ENCODE measurements at regions not wholly inside any gene's neighbourhood (a gene's known extent, or its start where the extent isn't known, plus 50 kb on each side); places are given as distances from the start of the nearest gene placed in this dataset.

GRCh38 chr12:114967151-114967550 lies 283.2 kb upstream of the TBX3 start:
- TF ChIP-seq, protein P1, sequence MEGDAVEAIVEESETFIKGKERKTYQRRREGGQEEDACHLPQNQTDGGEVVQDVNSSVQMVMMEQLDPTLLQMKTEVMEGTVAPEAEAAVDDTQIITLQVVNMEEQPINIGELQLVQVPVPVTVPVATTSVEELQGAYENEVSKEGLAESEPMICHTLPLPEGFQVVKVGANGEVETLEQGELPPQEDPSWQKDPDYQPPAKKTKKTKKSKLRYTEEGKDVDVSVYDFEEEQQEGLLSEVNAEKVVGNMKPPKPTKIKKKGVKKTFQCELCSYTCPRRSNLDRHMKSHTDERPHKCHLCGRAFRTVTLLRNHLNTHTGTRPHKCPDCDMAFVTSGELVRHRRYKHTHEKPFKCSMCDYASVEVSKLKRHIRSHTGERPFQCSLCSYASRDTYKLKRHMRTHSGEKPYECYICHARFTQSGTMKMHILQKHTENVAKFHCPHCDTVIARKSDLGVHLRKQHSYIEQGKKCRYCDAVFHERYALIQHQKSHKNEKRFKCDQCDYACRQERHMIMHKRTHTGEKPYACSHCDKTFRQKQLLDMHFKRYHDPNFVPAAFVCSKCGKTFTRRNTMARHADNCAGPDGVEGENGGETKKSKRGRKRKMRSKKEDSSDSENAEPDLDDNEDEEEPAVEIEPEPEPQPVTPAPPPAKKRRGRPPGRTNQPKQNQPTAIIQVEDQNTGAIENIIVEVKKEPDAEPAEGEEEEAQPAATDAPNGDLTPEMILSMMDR (IDR thresholded peaks at IDR 0.05 in 4 of 5, conservative IDR thresholded peaks at IDR 0.05 in 1 of 5), result no peak
- no peak for TF ChIP-seq POLR2A (IDR thresholded peaks at IDR 0.05)

All from gastrocnemius medialis (tissue), 4 donors.